Ovary (tissue), 3 donors: ENCODE measurements at regions not wholly inside any gene's neighbourhood (a gene's known extent, or its start where the extent isn't known, plus 50 kb on each side); places are given as distances from the start of the nearest gene placed in this dataset.

Source experiments
- EP300 ChIP-seq: sonication (generic); formaldehyde crosslinking; IDR thresholded peaks from one replicate; pipeline ENCODE4 v1.6.1; 2017; ENCODE audit warnings: antibody characterized with exemption
- POLR2A ChIP-seq: fragments of 450-650 bp; IDR thresholded peaks from one replicate; pipeline ENCODE4 v1.6.1; 2017; ENCODE audit warnings: antibody characterized with exemption, mild to moderate bottlenecking, moderate library complexity
- TF ChIP-seq, protein P1 (sequence below), 3 donors: fragments of 450-650 bp in 2 of 3; fragments of 200-600 bp in 1 of 3; IDR thresholded peaks; one replicate each; pipeline versions ENCODE4 v1.5.1 to v1.8.0; 2016 to 2022; ENCODE audit warnings: antibody characterized with exemption in 3 of 3, mild to moderate bottlenecking in 1 of 3
- donor health status: DM: no; HTN: no; CAD: no.

GRCh38 chr5:138654281-138654867, 79.2 kb upstream of the HSPA9 start:
- TF ChIP-seq, protein P1, sequence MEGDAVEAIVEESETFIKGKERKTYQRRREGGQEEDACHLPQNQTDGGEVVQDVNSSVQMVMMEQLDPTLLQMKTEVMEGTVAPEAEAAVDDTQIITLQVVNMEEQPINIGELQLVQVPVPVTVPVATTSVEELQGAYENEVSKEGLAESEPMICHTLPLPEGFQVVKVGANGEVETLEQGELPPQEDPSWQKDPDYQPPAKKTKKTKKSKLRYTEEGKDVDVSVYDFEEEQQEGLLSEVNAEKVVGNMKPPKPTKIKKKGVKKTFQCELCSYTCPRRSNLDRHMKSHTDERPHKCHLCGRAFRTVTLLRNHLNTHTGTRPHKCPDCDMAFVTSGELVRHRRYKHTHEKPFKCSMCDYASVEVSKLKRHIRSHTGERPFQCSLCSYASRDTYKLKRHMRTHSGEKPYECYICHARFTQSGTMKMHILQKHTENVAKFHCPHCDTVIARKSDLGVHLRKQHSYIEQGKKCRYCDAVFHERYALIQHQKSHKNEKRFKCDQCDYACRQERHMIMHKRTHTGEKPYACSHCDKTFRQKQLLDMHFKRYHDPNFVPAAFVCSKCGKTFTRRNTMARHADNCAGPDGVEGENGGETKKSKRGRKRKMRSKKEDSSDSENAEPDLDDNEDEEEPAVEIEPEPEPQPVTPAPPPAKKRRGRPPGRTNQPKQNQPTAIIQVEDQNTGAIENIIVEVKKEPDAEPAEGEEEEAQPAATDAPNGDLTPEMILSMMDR (IDR thresholded peaks at IDR 0.05) = no peak
- no peak for TF ChIP-seq POLR2A
- TF ChIP-seq EP300 = no peak
